H1 (cell line): ENCODE measurements at regions not wholly inside any gene's neighbourhood (a gene's known extent, or its start where the extent isn't known, plus 50 kb on each side); places are given as distances from the start of the nearest gene placed in this dataset.

Source experiments
- CTCF ChIA-PET: fragments of 300-600 bp; sonication (Branson Sonifier 250); formaldehyde crosslinking; loops from one replicate; lab custom pipeline; 2021; ENCODE audit not compliant: partially characterized antibody; lab: Charles Lee
- POLR2A ChIA-PET: fragments of 300-600 bp; sonication (Branson Sonifier 250); formaldehyde crosslinking; loops from one replicate; lab custom pipeline; 2021; ENCODE audit warnings: inconsistent platforms; ENCODE audit not compliant: partially characterized antibody; lab: Charles Lee
- DNase-seq, 2 experiments: peaks; one replicate each; pipeline versions ENCODE4 v3.0.0 to v3.0.0-alpha.2; 2010 to 2022; ENCODE audit warnings: low spot score in 2 of 2, low read depth in 1 of 2, mixed read lengths in 1 of 2
- FAIRE-seq: peaks from 2 replicates; lab custom pipeline; 2011; peaks lifted over from hg19 to GRCh38; lab: Jason Lieb, UNC
- H2AFZ ChIP-seq: 2 replicates; pipeline ENCODE4 v1.8.1; 2012; ENCODE audit warnings: low read length, inconsistent platforms
- H2AK5ac ChIP-seq: 2 replicates; pipeline ENCODE4 v1.6.1; 2013; ENCODE audit warnings: low read depth, low read length
- H2BK120ac ChIP-seq: replicated peaks from 2 replicates; pipeline ENCODE3; 2013; ENCODE audit warnings: low read depth, low read length, inconsistent platforms
- H2BK12ac ChIP-seq: 2 replicates; pipeline ENCODE4 v1.6.1; 2013; ENCODE audit warnings: low read depth, low read length
- H2BK15ac ChIP-seq: 2 replicates; pipeline ENCODE4 v1.6.1; 2013; ENCODE audit warnings: low read length
- H2BK20ac ChIP-seq: 2 replicates; pipeline ENCODE4 v1.6.1; 2013; ENCODE audit warnings: low read length
- H2BK5ac ChIP-seq: 2 replicates; pipeline ENCODE4 v1.6.1; 2013; ENCODE audit warnings: low read depth, low read length
- H3K14ac ChIP-seq: 2 replicates; pipeline ENCODE4 v1.6.1; 2013; ENCODE audit warnings: inconsistent platforms; ENCODE audit not compliant: insufficient read length
- H3K18ac ChIP-seq: 2 replicates; pipeline ENCODE4 v1.6.1; 2013; ENCODE audit warnings: low read length; ENCODE audit errors: extremely low read depth
- H3K23ac ChIP-seq: 2 replicates; pipeline ENCODE4 v1.6.1; 2013; ENCODE audit warnings: inconsistent platforms; ENCODE audit not compliant: insufficient read length
- H3K23me2 ChIP-seq: 2 replicates; pipeline ENCODE4 v1.6.1; 2013; ENCODE audit warnings: low read depth, low read length
- H3K27ac ChIP-seq: 2 replicates; pipeline ENCODE4 v1.6.1; 2011; ENCODE audit warnings: low read depth, low read length, inconsistent platforms
- H3K27me3 ChIP-seq, 4 experiments: replicated peaks in 1 of 4; 1 replicate in 1 of 4; 2 replicates in 3 of 4; pipeline versions ENCODE4 v1.6.1 to v1.8.1; 2011 to 2013; ENCODE audit warnings: low read length in 3 of 4, mild to moderate bottlenecking in 3 of 4, inconsistent platforms in 2 of 4, mixed read lengths in 2 of 4, moderate library complexity in 1 of 4; ENCODE audit not compliant: control insufficient read depth in 3 of 4, insufficient read depth in 3 of 4; ENCODE audit errors: extremely low read depth in 1 of 4
- H3K36me3 ChIP-seq, 4 experiments: 2 replicates each; pipeline versions ENCODE4 v1.6.1 to v1.8.1; 2011 to 2013; ENCODE audit warnings: mild to moderate bottlenecking in 4 of 4, low read length in 3 of 4, moderate library complexity in 2 of 4, control low read depth in 1 of 4, inconsistent platforms in 1 of 4; ENCODE audit not compliant: insufficient read depth in 4 of 4, control insufficient read depth in 2 of 4
- H3K4ac ChIP-seq: replicated peaks from 2 replicates; pipeline ENCODE3; 2013; ENCODE audit warnings: low read length, low read depth, mixed read lengths, inconsistent platforms; ENCODE audit not compliant: insufficient read length
- H3K4me1 ChIP-seq, 4 experiments: replicated peaks in 1 of 4; 1 replicate in 1 of 4; 2 replicates in 3 of 4; pipeline versions ENCODE4 v1.6.1 to v1.8.1; 2011 to 2013; ENCODE audit warnings: low read length in 3 of 4, inconsistent platforms in 2 of 4, mixed read lengths in 1 of 4; ENCODE audit not compliant: insufficient read depth in 4 of 4, control insufficient read depth in 3 of 4
- H3K4me2 ChIP-seq, 2 experiments: 2 replicates each; pipeline versions ENCODE4 v1.6.1 to v1.8.1; 2011 to 2013; ENCODE audit warnings: low read depth in 2 of 2, low read length in 2 of 2, control low read depth in 1 of 2, inconsistent platforms in 1 of 2, mild to moderate bottlenecking in 1 of 2; ENCODE audit not compliant: insufficient read depth in 1 of 2
- H3K4me3 ChIP-seq, 4 experiments: fragments of 200-600, 300-600 bp in 1 of 4; sonication (generic), shearing (Covaris generic), sonication (Bioruptor Twin) in 1 of 4; 2 replicates each; pipeline versions ENCODE4 v1.5.1 to v1.8.1; 2011 to 2016; ENCODE audit warnings: low read length in 4 of 4, low read depth in 3 of 4, control low read depth in 2 of 4, inconsistent platforms in 2 of 4, mild to moderate bottlenecking in 2 of 4, mixed read lengths in 1 of 4, moderate library complexity in 1 of 4; ENCODE audit not compliant: insufficient read depth in 2 of 4; ENCODE audit errors: extremely low read depth in 1 of 4
- H3K56ac ChIP-seq: replicated peaks from 2 replicates; pipeline ENCODE3; 2013; ENCODE audit warnings: low read depth, mild to moderate bottlenecking, mixed read lengths, low read length, inconsistent platforms; ENCODE audit not compliant: insufficient read length
- H3K79me1 ChIP-seq: 2 replicates; pipeline ENCODE4 v1.6.1; 2013; ENCODE audit warnings: low read depth, low read length, control low read depth
- H3K79me2 ChIP-seq, 2 experiments: 2 replicates each; pipeline versions ENCODE4 v1.6.1 to v1.8.1; 2012 to 2013; ENCODE audit warnings: low read length in 2 of 2, mild to moderate bottlenecking in 2 of 2, inconsistent platforms in 1 of 2; ENCODE audit not compliant: insufficient read depth in 2 of 2, control insufficient read depth in 1 of 2
- H3K9ac ChIP-seq, 4 experiments: replicated peaks in 1 of 4; 1 replicate in 1 of 4; 2 replicates in 3 of 4; pipeline versions ENCODE4 v1.6.1 to v1.8.1; 2011 to 2013; ENCODE audit warnings: low read depth in 3 of 4, low read length in 3 of 4, control low read depth in 2 of 4, mild to moderate bottlenecking in 2 of 4, moderate library complexity in 2 of 4, inconsistent platforms in 1 of 4; ENCODE audit errors: extremely low read depth in 1 of 4
- H3K9me3 ChIP-seq, 2 experiments: 2 replicates each; pipeline versions ENCODE4 v1.6.1 to v1.8.1; 2012 to 2013; ENCODE audit warnings: mild to moderate bottlenecking in 2 of 2, moderate library complexity in 2 of 2, control low read depth in 1 of 2, inconsistent platforms in 1 of 2, low read depth in 1 of 2, low read length in 1 of 2, mixed read lengths in 1 of 2; ENCODE audit not compliant: insufficient read depth in 2 of 2
- H4K20me1 ChIP-seq, 2 experiments: replicated peaks in 1 of 2; 2 replicates each; pipeline versions ENCODE3 to v1.8.1; 2011 to 2013; ENCODE audit warnings: inconsistent platforms in 2 of 2, low read length in 2 of 2, mild to moderate bottlenecking in 1 of 2; ENCODE audit not compliant: insufficient read depth in 2 of 2, control insufficient read depth in 1 of 2
- H4K5ac ChIP-seq: 2 replicates; pipeline ENCODE4 v1.6.1; 2013; ENCODE audit warnings: low read length, low read depth, mixed read lengths, inconsistent platforms; ENCODE audit not compliant: insufficient read length
- H4K8ac ChIP-seq: 2 replicates; pipeline ENCODE4 v1.8.0; 2013; ENCODE audit warnings: mild to moderate bottlenecking, moderate library complexity, low read length, inconsistent platforms; ENCODE audit not compliant: insufficient read depth; ENCODE audit errors: extremely low read depth
- H4K91ac ChIP-seq: replicated peaks from 2 replicates; pipeline ENCODE3; 2013; ENCODE audit warnings: low read length, mixed read lengths, inconsistent platforms; ENCODE audit not compliant: insufficient read length
- BRCA1 ChIP-seq: IDR thresholded peaks from 2 replicates; pipeline ENCODE4 v1.6.1; 2012; ENCODE audit warnings: low read depth, low read length, improper control_type of control experiment
- CTBP2 ChIP-seq: IDR thresholded peaks from 2 replicates; pipeline ENCODE4 v1.7.0; 2011; ENCODE audit warnings: borderline replicate concordance, mild to moderate bottlenecking, moderate library complexity, mixed read lengths, low read length; ENCODE audit not compliant: insufficient read depth, insufficient read length
- E2F6 ChIP-seq: IDR thresholded peaks from 2 replicates; pipeline ENCODE4 v1.6.1; 2012; ENCODE audit warnings: inconsistent platforms
- JUN ChIP-seq: IDR thresholded peaks from 2 replicates; pipeline ENCODE4 v1.6.1; 2011; ENCODE audit warnings: low read depth, mild to moderate bottlenecking, improper control_type of control experiment, low read length
- KDM4A ChIP-seq: IDR thresholded peaks from one replicate; pipeline ENCODE4 v1.7.1; 2012; ENCODE audit warnings: low read depth, mild to moderate bottlenecking, moderate library complexity, low read length, inconsistent platforms; ENCODE audit not compliant: severe bottlenecking
- NANOG ChIP-seq: IDR thresholded peaks from 2 replicates; pipeline ENCODE4 v1.6.1; 2011; ENCODE audit warnings: low read length, low read depth, mild to moderate bottlenecking, inconsistent platforms; ENCODE audit not compliant: insufficient read depth, poor library complexity, severe bottlenecking
- SP4 ChIP-seq: IDR thresholded peaks from 2 replicates; pipeline ENCODE4 v1.6.1; 2012; ENCODE audit warnings: low read length, inconsistent platforms
- TBP ChIP-seq: IDR thresholded peaks from 2 replicates; pipeline ENCODE4 v1.6.1; 2011; ENCODE audit warnings: low read depth, low read length, improper control_type of control experiment
- TEAD4 ChIP-seq: IDR thresholded peaks from 2 replicates; pipeline ENCODE4 v1.6.1; 2012; ENCODE audit warnings: low read depth, low read length, inconsistent platforms, mixed read lengths
- WGBS, 2 experiments: shearing (Covaris generic) in 1 of 2; methylation state at CpG; one replicate each; pipeline versions ENCODE4 v1.1.6 to v1.1.7; 2013 to 2015; ENCODE audit warnings: low lambda C conversion rate in 2 of 2, mixed read lengths in 2 of 2, inconsistent platforms in 1 of 2, low coverage in 1 of 2, missing lambda C conversion rate in 1 of 2; ENCODE audit not compliant: insufficient replicate concordance in 2 of 2, insufficient coverage in 1 of 2, insufficient read length in 1 of 2; ENCODE audit errors: extremely low coverage in 1 of 2, missing lambda C conversion rate in 1 of 2; 5-methylcytosine and 5-hydroxymethylcytosine counted together
- TF ChIP-seq, protein P1 (sequence below): IDR thresholded peaks from 2 replicates; pipeline ENCODE4 v1.6.1; 2011; ENCODE audit warnings: low read length, improper control_type of control experiment
- TF ChIP-seq, protein P2 (sequence below), 3 experiments: IDR thresholded peaks; 1 replicate in 2 of 3; 2 replicates in 1 of 3; pipeline versions ENCODE4 v1.5.1 to v1.6.1; 2011; ENCODE audit warnings: low read length in 3 of 3, mild to moderate bottlenecking in 3 of 3, inconsistent platforms in 2 of 3, low read depth in 1 of 3, moderate library complexity in 1 of 3; ENCODE audit not compliant: insufficient read depth in 1 of 3; ENCODE audit errors: control extremely low read depth in 1 of 3

GRCh38 chr9:119727988-119728387 is 358.8 kb upstream of the BRINP1 start:
- Histone ChIP-seq H2BK15ac (no peak overlapping the region), H3K4me3 (no peak overlapping the region), H2BK120ac (no peak overlapping the region), H3K23me2 (no peaks in the 10 kb centered on the region), H3K23ac (no peak overlapping the region), H4K20me1 (no peaks in the 10 kb centered on the region), H4K91ac (no peak overlapping the region), H3K4ac (no peak overlapping the region), H2AFZ (no peak overlapping the region), H3K27ac (no peak overlapping the region), H2BK20ac (no peak overlapping the region), H3K9ac (no peak overlapping the region), H3K27me3 (no peaks in the 10 kb centered on the region), H3K79me1 (no peaks in the 10 kb centered on the region), H3K56ac (no peak overlapping the region), H4K8ac (no peak overlapping the region), H3K18ac (no peak overlapping the region), H4K5ac (no peak overlapping the region), H3K4me2 (no peak overlapping the region), H2BK12ac (no peak overlapping the region), H3K9me3 (no peaks in the 10 kb centered on the region), H3K79me2 (no peaks in the 10 kb centered on the region), H2AK5ac (no peak overlapping the region), H3K36me3 (no peaks in the 10 kb centered on the region), H3K14ac (no peak overlapping the region), H3K4me1 (no peaks in the 10 kb centered on the region), H2BK5ac (no peak overlapping the region)
- CTCF ChIA-PET: no interaction called here
- FAIRE-seq (no peak), DNase-seq (no peak)
- WGBS, 2 experiments: 83% methylated on average over 5 of the region's 5 CpGs; no CpG with 5 or more reads in 1 of the 2 experiments
- POLR2A ChIA-PET: no interaction called here
- TF ChIP-seq CTBP2 (no peak), BRCA1 (no peak), NANOG (no peak), TBP (no peak), SP4 (no peak), E2F6 (no peak), JUN (no peak), TEAD4 (no peak), KDM4A (no peak)
- TF ChIP-seq, protein P1, sequence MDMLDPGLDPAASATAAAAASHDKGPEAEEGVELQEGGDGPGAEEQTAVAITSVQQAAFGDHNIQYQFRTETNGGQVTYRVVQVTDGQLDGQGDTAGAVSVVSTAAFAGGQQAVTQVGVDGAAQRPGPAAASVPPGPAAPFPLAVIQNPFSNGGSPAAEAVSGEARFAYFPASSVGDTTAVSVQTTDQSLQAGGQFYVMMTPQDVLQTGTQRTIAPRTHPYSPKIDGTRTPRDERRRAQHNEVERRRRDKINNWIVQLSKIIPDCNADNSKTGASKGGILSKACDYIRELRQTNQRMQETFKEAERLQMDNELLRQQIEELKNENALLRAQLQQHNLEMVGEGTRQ: no peak
- TF ChIP-seq, protein P2, sequence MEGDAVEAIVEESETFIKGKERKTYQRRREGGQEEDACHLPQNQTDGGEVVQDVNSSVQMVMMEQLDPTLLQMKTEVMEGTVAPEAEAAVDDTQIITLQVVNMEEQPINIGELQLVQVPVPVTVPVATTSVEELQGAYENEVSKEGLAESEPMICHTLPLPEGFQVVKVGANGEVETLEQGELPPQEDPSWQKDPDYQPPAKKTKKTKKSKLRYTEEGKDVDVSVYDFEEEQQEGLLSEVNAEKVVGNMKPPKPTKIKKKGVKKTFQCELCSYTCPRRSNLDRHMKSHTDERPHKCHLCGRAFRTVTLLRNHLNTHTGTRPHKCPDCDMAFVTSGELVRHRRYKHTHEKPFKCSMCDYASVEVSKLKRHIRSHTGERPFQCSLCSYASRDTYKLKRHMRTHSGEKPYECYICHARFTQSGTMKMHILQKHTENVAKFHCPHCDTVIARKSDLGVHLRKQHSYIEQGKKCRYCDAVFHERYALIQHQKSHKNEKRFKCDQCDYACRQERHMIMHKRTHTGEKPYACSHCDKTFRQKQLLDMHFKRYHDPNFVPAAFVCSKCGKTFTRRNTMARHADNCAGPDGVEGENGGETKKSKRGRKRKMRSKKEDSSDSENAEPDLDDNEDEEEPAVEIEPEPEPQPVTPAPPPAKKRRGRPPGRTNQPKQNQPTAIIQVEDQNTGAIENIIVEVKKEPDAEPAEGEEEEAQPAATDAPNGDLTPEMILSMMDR (IDR thresholded peaks at IDR 0.05; ENCODE audit: control extremely low read depth in 1 of 3, insufficient read depth in 1 of 3, low read depth in 1 of 3, low read length in 3 of 3): no peak
